ENCODE measurements at regions not wholly inside any gene's neighbourhood (a gene's known extent, or its start where the extent isn't known, plus 50 kb on each side); places are given as distances from the start of the nearest gene placed in this dataset.

DNA sequence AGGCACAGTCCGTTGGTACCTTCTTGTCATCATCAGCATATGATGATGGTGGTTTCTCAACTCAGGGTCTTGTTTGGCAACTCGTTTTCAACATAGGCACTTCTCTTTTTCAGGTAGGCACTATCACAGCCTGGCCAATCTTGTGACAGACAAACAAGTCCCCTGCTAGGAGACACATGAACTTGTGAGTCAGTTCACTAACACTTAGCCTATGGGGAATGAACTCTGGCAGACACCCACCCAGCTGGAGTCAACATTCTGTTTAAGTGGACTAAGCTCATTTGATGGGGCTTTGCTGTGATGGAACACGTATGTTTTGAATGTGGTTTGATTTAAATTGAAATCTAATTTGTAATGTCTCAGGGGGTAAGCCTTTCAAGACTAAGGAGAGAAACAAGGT is 100.7 kb upstream of the MAMLD1 start:
- TF ChIP-seq SIN3A (IDR thresholded peaks at IDR 0.05; ENCODE audit: borderline replicate concordance, low read depth, low read length) (no peak), TCF12 (IDR thresholded peaks at IDR 0.05) (no peak), POLR2AphosphoS5 (IDR thresholded peaks at IDR 0.05; ENCODE audit: low read depth, low read length) (no peak), MXI1 (IDR thresholded peaks at IDR 0.05; ENCODE audit: low read depth, low read length) (no peak), CHD2 (IDR thresholded peaks at IDR 0.05; ENCODE audit: low read length, partially characterized antibody) (no peak), FOXJ3 (CRISPR knock-in tag; IDR thresholded peaks at IDR 0.05) (no peak), TEAD4 (IDR thresholded peaks at IDR 0.05; ENCODE audit: borderline replicate concordance, insufficient read depth) (no peak)
- TF ChIP-seq, protein P1, sequence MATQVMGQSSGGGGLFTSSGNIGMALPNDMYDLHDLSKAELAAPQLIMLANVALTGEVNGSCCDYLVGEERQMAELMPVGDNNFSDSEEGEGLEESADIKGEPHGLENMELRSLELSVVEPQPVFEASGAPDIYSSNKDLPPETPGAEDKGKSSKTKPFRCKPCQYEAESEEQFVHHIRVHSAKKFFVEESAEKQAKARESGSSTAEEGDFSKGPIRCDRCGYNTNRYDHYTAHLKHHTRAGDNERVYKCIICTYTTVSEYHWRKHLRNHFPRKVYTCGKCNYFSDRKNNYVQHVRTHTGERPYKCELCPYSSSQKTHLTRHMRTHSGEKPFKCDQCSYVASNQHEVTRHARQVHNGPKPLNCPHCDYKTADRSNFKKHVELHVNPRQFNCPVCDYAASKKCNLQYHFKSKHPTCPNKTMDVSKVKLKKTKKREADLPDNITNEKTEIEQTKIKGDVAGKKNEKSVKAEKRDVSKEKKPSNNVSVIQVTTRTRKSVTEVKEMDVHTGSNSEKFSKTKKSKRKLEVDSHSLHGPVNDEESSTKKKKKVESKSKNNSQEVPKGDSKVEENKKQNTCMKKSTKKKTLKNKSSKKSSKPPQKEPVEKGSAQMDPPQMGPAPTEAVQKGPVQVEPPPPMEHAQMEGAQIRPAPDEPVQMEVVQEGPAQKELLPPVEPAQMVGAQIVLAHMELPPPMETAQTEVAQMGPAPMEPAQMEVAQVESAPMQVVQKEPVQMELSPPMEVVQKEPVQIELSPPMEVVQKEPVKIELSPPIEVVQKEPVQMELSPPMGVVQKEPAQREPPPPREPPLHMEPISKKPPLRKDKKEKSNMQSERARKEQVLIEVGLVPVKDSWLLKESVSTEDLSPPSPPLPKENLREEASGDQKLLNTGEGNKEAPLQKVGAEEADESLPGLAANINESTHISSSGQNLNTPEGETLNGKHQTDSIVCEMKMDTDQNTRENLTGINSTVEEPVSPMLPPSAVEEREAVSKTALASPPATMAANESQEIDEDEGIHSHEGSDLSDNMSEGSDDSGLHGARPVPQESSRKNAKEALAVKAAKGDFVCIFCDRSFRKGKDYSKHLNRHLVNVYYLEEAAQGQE (IDR thresholded peaks at IDR 0.05; ENCODE audit: low read depth, low read length): no peak
- TF ChIP-seq, protein P2, sequence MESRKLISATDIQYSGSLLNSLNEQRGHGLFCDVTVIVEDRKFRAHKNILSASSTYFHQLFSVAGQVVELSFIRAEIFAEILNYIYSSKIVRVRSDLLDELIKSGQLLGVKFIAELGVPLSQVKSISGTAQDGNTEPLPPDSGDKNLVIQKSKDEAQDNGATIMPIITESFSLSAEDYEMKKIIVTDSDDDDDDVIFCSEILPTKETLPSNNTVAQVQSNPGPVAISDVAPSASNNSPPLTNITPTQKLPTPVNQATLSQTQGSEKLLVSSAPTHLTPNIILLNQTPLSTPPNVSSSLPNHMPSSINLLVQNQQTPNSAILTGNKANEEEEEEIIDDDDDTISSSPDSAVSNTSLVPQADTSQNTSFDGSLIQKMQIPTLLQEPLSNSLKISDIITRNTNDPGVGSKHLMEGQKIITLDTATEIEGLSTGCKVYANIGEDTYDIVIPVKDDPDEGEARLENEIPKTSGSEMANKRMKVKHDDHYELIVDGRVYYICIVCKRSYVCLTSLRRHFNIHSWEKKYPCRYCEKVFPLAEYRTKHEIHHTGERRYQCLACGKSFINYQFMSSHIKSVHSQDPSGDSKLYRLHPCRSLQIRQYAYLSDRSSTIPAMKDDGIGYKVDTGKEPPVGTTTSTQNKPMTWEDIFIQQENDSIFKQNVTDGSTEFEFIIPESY (IDR thresholded peaks at IDR 0.05; ENCODE audit: borderline replicate concordance, low read depth): no peak
- TF ChIP-seq, protein P3, sequence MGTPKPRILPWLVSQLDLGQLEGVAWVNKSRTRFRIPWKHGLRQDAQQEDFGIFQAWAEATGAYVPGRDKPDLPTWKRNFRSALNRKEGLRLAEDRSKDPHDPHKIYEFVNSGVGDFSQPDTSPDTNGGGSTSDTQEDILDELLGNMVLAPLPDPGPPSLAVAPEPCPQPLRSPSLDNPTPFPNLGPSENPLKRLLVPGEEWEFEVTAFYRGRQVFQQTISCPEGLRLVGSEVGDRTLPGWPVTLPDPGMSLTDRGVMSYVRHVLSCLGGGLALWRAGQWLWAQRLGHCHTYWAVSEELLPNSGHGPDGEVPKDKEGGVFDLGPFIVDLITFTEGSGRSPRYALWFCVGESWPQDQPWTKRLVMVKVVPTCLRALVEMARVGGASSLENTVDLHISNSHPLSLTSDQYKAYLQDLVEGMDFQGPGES (IDR thresholded peaks at IDR 0.05; ENCODE audit: low read depth, low read length): no peak
- TF ChIP-seq, protein P4, sequence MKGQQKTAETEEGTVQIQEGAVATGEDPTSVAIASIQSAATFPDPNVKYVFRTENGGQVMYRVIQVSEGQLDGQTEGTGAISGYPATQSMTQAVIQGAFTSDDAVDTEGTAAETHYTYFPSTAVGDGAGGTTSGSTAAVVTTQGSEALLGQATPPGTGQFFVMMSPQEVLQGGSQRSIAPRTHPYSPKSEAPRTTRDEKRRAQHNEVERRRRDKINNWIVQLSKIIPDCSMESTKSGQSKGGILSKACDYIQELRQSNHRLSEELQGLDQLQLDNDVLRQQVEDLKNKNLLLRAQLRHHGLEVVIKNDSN (IDR thresholded peaks at IDR 0.05; ENCODE audit: borderline replicate concordance, low read depth): no peak
- TF ChIP-seq, protein P5, sequence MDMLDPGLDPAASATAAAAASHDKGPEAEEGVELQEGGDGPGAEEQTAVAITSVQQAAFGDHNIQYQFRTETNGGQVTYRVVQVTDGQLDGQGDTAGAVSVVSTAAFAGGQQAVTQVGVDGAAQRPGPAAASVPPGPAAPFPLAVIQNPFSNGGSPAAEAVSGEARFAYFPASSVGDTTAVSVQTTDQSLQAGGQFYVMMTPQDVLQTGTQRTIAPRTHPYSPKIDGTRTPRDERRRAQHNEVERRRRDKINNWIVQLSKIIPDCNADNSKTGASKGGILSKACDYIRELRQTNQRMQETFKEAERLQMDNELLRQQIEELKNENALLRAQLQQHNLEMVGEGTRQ (IDR thresholded peaks at IDR 0.05; ENCODE audit: borderline replicate concordance, low read depth, low read length): no peak
- H3K9me2 ChIP-seq: no peaks in the 10 kb centered on the region
- H3K36me3 ChIP-seq (replicated peaks in 1 of 2; ENCODE audit: control insufficient read depth in 1 of 2, insufficient read depth in 2 of 2, low read length in 1 of 2): no peaks in the 10 kb centered on the region
- H2AFZ ChIP-seq (ENCODE audit: low read depth): no peak overlapping the region
- H4K20me1 ChIP-seq (ENCODE audit: insufficient read depth): no peaks in the 10 kb centered on the region
- ChIA-PET CTCF (interaction anchor here (1.9 kb wide), 1 partner anchor 10 kb away, joined by 4 read pairs; no protein-coding TSS in a partner anchor), POLR2A (no interaction called here)
- H3K79me2 ChIP-seq (ENCODE audit: insufficient read depth): no peaks in the 10 kb centered on the region
- H3K9ac ChIP-seq: no peak overlapping the region
- H3K4me2 ChIP-seq: no peak overlapping the region
- no peaks in the 10 kb centered on the region; a peak in 1 of 4 replicates for H3K4me1 ChIP-seq (ENCODE audit: control insufficient read depth in 1 of 2, insufficient read depth in 2 of 2, low read depth in 1 of 2, low read length in 1 of 2)
- 35% methylated on average over 3 of the region's 3 CpGs for WGBS (ENCODE audit: low lambda C conversion rate)
- H3K27ac ChIP-seq (ENCODE audit: low read depth in 2 of 2, low read length in 1 of 2): no peak overlapping the region
- no peaks in the 10 kb centered on the region for H3K9me3 ChIP-seq
- H3F3A ChIP-seq (replicated peaks; ENCODE audit: insufficient read depth): no peaks in the 10 kb centered on the region
- no peak for DNase-seq
- no peak overlapping the region for H3K4me3 ChIP-seq (ENCODE audit: low read depth in 2 of 2, low read length in 1 of 2)
- no peaks in the 10 kb centered on the region for H3K27me3 ChIP-seq (ENCODE audit: insufficient read depth)
